NCI-H510A treated with DMSO at 0.1 percent for 48 hours (cell line): ENCODE measurements at regions not wholly inside any gene's neighbourhood (a gene's known extent, or its start where the extent isn't known, plus 50 kb on each side); places are given as distances from the start of the nearest gene placed in this dataset.

ENCODE experiments used
- DNase-seq: peaks from one replicate; lab custom pipeline; 2025; lab: John Stamatoyannopoulos, UW

- DNase-seq = no peak
Measured at GRCh38 chr3:14311729-14312128, 90.7 kb upstream of the SLC6A6 start.

GRCh38 chr3:14312375-14312774 is 90.0 kb upstream of the SLC6A6 start:
- no peak for DNase-seq

GRCh38 chr3:14317057-14317553 is 85.3 kb upstream of the SLC6A6 start:
- no peak for DNase-seq

DNA sequence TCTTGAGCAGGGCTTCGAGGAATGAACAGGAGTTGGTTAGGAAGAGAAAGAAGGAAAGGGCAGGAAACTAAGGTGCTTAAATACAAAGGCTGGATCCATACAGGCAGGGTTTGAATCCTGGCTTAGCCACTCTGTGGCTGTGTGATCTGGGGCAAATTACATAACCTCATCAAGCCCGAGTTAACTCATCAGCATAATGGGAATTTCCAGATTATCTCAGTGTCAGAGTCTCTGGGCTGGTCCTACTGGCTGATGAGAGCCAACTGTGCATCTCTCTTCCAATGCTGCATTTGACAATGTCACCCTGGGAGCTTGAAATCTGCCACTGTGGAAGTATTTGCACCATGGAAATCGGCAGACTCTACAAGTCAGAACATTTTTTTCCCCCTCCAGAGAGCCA is 83.8 kb upstream of the SLC6A6 start:
- DNase-seq = no peak

DNA sequence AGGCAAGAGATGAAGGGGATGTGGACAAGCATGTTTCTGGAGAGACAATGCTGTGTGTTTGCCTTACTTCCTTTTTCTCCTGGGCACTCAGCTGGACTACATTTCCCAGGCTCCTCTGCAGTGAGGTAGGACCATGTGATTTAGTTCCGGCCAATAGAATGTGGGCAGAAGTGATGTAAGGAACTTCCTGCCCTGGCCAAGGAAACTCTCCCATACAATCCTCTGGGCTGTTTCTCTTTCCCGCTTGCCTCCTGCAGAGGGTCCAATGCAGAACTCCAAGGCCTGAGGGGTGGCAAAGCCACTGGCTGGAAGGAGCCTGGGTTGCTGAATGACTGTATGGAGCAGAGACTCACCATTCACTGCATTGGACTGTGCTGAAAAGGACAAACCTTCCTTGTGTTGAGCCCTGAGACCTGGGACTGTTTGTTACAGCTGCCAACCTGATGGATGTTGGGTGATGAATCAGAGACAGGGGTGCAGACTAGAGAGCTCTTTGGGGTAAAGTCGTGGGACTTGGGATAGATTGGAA is 82.7 kb upstream of the SLC6A6 start:
- no peak for DNase-seq

GRCh38 chr3:14320219-14320618 is 82.2 kb upstream of the SLC6A6 start:
- DNase-seq = no peak

GRCh38 chr3:14322001-14322400 is 80.4 kb upstream of the SLC6A6 start:
- DNase-seq = no peak

DNA sequence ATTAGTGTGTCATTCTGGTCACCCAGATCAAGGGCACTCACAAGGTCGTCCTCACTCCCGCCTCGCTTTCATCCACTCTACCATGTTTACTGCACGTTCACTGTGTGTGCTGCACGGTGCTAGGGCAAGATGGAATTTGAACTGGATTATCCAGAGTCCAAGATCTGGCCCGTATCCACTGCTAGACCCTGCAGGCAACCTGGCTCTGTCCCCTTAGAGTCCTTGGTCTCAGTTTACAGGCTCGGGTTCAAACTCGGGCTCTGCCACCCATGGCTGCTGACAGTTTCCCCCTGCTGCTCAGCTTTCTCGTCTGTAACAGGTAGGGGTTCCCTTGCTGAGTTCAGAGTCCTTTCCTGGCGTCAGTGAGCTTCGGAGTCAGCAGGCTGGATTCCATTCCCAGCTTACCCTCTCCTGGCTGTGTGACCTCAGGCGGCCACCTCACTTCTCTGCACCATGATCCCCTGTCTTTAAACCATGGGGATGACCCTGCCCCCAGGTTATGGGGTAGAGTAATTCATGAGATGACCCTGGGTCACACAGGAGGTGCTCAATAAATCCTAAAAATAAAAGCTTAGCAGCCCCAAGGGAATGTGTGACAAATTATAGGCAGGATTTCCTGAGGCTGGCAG is 79.6 kb upstream of the SLC6A6 start:
- DNase-seq = no peak

DNA sequence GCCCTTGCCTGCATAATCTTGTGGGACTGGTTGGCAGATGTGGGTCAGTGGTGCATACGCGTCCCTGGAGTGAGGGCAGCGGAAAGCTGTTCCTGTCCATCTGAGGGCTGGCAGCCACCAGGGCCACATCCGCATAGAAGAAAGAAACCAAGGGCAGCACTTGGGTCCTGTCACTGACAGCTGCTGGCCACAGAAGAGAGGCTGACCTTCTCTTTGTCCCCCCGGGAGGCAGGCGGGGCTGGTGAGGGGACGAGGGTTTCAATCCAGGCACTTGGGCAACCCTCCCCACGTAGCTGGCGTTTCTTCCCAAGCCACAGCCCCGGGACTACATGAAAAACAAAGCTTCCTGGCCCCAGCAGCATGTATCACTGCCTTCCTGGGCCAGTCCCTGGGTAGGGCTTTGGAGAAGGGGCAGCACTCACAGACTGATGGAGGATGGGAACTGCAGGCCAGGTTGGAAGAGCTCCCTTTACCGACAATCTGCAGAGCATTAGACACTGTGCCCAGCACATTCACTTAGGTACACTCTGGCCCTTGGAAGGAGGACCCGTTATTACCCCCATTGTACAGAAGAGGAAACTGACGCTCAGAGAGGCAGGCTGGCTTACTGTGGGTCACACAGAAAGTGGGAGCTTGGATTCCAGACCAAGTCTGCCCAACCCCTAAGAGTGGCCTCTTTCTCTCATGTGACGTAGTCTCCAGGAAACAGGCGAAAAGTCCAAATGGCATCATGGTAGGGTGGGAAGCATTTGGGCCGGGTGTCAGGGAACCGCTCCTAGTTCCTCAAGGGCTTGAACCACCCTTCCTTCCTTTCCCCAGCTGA is 78.8 kb upstream of the SLC6A6 start:
- no peak for DNase-seq

GRCh38 chr3:14324224-14324944 is 78.0 kb upstream of the SLC6A6 start:
- DNase-seq = no peak

GRCh38 chr3:14328422-14328821 is 74.0 kb upstream of the SLC6A6 start:
- DNase-seq = no peak

DNA sequence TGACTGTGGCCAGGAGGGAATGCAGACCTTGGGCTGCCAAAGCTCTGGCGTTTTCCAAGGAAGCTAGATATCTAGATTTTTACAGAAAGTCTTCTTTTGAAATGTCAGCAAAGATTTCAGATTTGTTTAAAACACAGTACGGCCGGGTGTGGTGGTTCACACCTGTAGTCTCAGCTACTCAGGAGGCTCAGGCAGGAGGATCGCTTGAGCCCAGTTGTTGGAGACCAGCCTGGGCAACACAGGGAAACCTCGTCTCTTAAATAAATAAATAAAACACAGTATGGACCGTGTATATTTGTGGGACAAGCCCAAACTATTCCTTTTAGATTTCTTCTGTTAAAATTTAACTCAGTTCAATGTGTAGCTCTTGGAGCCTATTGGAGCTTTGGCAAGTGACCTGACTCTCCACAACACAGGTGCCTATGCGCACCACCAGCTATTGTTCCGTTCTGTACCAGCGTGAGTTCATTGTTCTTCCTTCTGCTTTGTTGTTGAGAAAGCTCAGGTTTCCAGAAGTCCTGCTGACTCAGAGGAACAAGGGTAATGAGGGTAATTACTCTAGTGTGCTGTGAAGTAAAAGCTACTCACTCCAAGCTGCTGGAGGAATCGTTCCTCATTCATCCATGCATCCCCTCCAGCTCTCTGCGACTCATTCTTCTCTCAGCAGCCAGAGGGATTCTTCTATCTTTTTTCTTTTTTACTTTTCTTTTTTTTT is 73.1 kb upstream of the SLC6A6 start:
- DNase-seq = peak; percentile 65

- no peak for DNase-seq
Measured at GRCh38 chr3:14329842-14330241, 72.6 kb upstream of the SLC6A6 start.

- no peak for DNase-seq
Measured at GRCh38 chr3:14330508-14330907, 71.9 kb upstream of the SLC6A6 start.

DNA sequence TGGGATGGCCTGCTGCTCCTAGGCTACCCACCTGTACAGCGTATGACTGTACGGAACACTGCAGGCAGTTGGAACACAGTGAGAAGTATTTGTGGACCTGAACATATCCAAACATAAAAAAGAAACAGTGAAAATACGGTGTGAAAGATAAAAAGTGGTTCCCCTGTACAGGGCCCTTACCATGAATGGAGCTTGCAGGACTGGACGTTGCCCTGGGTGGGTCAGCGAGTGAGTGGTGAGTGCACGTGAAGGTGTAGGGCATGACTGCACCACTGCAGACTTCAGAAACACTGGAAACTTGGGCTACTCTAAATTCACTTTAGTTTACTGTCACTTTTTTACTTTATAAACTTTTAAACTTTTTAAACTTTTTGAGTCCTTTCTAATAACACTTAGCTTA is 71.2 kb upstream of the SLC6A6 start:
- no peak for DNase-seq

DNA sequence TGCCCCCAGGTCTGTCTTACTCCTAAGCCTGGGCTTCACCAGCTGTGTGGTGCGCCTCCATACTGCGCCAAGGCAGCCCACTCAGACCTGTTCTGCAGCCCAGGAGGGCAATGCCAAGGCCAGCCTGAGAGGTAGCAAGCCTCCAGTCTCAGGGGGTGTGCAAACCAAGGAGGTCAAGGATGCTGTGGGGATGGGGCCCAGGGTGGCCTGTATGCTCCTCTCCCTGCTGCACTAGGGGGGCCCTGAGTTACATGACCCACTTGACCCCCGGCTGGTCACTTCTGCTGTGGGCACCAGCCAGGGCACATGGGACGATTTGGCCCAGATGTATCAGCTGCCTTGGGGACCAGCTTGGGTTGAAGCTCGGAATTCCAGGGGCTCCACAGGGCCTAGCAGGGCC is 70.0 kb upstream of the SLC6A6 start:
- no peak for DNase-seq

GRCh38 chr3:14333215-14333614 is 69.2 kb upstream of the SLC6A6 start:
- no peak for DNase-seq

DNA sequence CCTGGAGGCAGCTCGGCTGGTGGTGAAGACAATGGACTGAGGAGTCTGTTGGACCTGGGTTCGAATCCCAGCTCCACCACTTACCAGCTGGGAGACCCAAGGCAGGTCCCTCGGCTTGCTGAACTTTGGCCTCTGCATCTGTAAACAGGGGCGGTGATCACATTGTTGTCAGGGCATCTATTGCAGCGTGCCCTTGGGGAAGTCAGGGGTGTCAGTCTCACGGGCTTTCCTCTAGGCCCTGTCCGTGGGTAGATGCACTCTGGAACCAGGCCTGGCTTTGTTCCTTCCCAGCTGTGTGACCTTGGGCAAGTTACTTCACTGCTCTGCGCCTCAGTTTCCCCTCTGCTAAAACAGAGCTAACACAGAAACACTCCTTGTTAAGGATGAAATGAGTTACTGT is 68.8 kb upstream of the SLC6A6 start:
- DNase-seq = no peak

GRCh38 chr3:14334136-14334535 is 68.3 kb upstream of the SLC6A6 start:
- no peak for DNase-seq

- DNase-seq = no peak
Measured at GRCh38 chr3:14334936-14335335, 67.5 kb upstream of the SLC6A6 start.

DNA sequence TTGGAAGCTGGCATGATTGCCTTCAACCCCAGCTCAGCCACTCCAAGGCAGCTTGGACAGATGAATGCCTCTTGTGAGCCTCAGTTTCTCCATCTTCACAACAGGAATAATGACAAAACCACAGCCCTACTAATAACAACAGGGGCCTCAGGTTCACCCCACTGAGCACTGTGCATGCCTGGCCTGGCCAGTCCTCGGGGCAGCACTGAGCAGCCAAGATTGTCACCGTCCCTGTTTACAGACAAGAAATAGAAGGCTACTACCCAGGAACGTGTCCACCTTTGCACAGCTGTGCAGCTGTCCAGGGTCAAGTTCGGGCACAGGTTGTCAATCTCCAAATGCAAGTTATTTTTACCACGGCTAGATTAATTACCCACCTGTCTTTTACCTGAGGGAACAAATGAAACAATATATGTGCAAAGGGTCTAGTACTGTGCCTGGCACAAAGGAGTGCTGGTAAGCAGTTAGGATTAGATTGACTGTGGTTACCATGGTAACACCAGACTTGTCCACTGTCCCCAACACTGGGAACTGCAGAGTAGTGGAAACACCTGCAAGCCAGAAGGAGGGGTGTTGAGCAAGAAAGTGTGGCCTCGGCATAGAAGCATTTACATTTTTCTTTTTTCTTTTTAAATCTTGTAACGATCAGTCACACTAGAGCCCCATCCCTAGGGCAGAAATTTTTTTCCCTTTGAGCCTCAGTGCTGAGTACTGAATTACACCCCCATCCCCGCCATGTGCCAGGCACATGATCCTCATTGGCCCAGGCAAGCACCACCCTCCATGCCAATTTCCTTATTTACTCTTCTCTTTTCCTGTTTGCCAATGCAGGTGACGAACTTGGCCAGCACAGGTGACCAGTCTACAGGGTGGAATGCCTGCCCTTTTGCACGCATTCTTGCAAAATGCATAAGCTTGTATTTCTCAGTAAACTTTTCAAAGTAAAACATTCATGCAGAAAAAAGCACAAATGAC is 66.3 kb upstream of the SLC6A6 start:
- peak; percentile 1 for DNase-seq
